Panc1 (cell line): ENCODE measurements at regions not wholly inside any gene's neighbourhood (a gene's known extent, or its start where the extent isn't known, plus 50 kb on each side); places are given as distances from the start of the nearest gene placed in this dataset.

Source experiments
- ATAC-seq: fragments of 200-7000 bp; cut with Tn5 transposase; 2 replicates; pipeline ENCODE4 v1.9.1; 2020; ENCODE audit warnings: mild to moderate bottlenecking, moderate library complexity
- BruUV-seq: library from RNA; stranded (reverse); fragments of 400-500 nt; replicated peaks from 2 replicates; lab custom pipeline; 2021; lab: Mats Ljungman, UMichigan
- CTCF ChIA-PET: fragments of 300-600 bp; sonication (Branson Sonifier 250); formaldehyde crosslinking; loops from one replicate; lab custom pipeline; 2022; ENCODE audit warnings: antibody characterized with exemption; lab: Charles Lee
- POLR2A ChIA-PET: fragments of 300-600 bp; sonication (Branson Sonifier 250); formaldehyde crosslinking; loops from one replicate; lab custom pipeline; 2022; ENCODE audit warnings: antibody characterized with exemption; lab: Charles Lee
- DNase-seq: peaks from one replicate; pipeline ENCODE4 v3.0.0-alpha.2; 2010; ENCODE audit warnings: low read depth, low spot score
- H3K27ac ChIP-seq: 2 replicates; pipeline ENCODE4 v1.5.1; 2011; ENCODE audit warnings: mild to moderate bottlenecking, low read length, inconsistent platforms
- H3K27me3 ChIP-seq: fragments of 200-500 bp; sonication (Bioruptor generic); 2 replicates; pipeline ENCODE4 v1.6.0; 2014; ENCODE audit warnings: low read length, inconsistent platforms; ENCODE audit not compliant: control insufficient read depth, insufficient read depth
- H3K36me3 ChIP-seq: fragments of 200-500 bp; sonication (Bioruptor generic); 2 replicates; pipeline ENCODE4 v1.5.1; 2014; ENCODE audit warnings: inconsistent platforms, mild to moderate bottlenecking, low read length, moderate library complexity; ENCODE audit not compliant: control insufficient read depth, insufficient read depth
- H3K4me1 ChIP-seq: 2 replicates; pipeline ENCODE4 v1.5.1; 2011; ENCODE audit warnings: inconsistent platforms, mild to moderate bottlenecking, low read length, moderate library complexity; ENCODE audit not compliant: control insufficient read depth, insufficient read depth
- H3K4me3 ChIP-seq, 2 experiments: 2 replicates each; pipeline ENCODE4 v1.5.1; 2011 to 2012; ENCODE audit warnings: low read depth in 2 of 2, low read length in 2 of 2, mild to moderate bottlenecking in 2 of 2, inconsistent platforms in 1 of 2, moderate library complexity in 1 of 2
- H3K9me3 ChIP-seq: fragments of 200-500 bp; sonication (Bioruptor generic); 2 replicates; pipeline ENCODE4 v1.5.1; 2014; ENCODE audit warnings: low read depth, mild to moderate bottlenecking, inconsistent platforms, low read length, moderate library complexity; ENCODE audit not compliant: control insufficient read depth, insufficient read depth
- POLR2AphosphoS5 ChIP-seq: IDR thresholded peaks from 2 replicates; pipeline ENCODE4 v1.6.1; 2012; ENCODE audit warnings: mild to moderate bottlenecking, low read depth, low read length, moderate library complexity
- SIN3A ChIP-seq: IDR thresholded peaks from 2 replicates; pipeline ENCODE4 v1.6.1; 2012; ENCODE audit warnings: low read depth, mild to moderate bottlenecking, low read length, moderate library complexity, borderline replicate concordance; ENCODE audit not compliant: insufficient read depth
- TCF7L2 ChIP-seq: IDR thresholded peaks from 2 replicates; pipeline ENCODE4 v1.6.1; 2011; ENCODE audit warnings: mild to moderate bottlenecking, low read depth, low read length, inconsistent platforms
- in situ Hi-C: cut with HindIII; loops from 2 replicates; pipeline ENCODE4 v1.10.0; 2016; ENCODE audit warnings: low sequenced_read_pairs, low pct_unique_long_range_greater_than_20kb
- intact Hi-C: fragments of 100-400 bp; cut with micrococcal nuclease; formaldehyde crosslinking; loops from one replicate; pipeline ENCODE4 v1.10.0; 2022; ENCODE audit not compliant: unreplicated experiment
- TF ChIP-seq, protein P1 (sequence below): fragments of 450-650 bp; IDR thresholded peaks from 2 replicates; pipeline ENCODE4 v1.5.1; 2017; ENCODE audit warnings: mild to moderate bottlenecking
- TF ChIP-seq, protein P2 (sequence below), 2 experiments: IDR thresholded peaks; 2 replicates each; pipeline ENCODE4 v1.6.1; 2011 to 2012; ENCODE audit warnings: low read depth in 2 of 2, control low read depth in 1 of 2, low read length in 1 of 2, mild to moderate bottlenecking in 1 of 2, moderate library complexity in 1 of 2; ENCODE audit not compliant: insufficient read depth in 1 of 2

DNA sequence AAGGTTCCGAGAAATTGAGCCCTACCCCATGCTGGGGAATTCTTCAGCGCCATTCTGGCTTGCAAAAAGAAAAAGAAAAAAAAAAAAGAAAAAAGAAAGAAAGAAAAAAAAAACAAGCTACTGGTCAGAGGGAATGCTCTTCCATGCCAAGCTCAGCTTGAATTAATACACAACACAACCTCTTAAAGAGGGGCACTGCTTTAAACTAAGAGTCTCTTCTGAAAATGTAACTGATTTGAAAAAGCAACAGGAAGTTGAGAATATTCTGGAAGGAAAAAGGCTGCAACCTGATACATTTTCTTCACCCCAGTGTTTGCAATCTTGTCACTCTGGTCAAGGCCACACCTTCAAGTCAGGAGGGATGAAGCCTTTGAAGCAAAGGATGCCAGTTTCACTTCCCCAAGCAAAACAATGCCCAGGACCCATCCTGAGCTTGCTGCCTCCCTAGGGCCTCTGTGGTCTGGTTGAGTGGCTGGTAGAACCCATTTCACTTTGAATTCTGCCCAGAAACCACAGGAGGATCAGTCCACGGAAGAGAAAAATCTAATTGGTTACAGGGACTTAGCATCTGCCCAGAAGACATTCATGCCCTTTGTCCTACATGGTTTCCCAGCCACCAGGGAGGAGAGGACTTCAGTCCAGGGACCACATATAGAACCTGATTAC is 389.7 kb downstream of the SOX9 start:
- intact Hi-C loops (no loop called here), in situ Hi-C loops (no loop called here)
- no TSS peak for BruUV-seq
- ChIA-PET CTCF (interaction anchor here (0.6 kb wide), 1 partner anchor 465 kb away, joined by 3 read pairs; no protein-coding TSS in a partner anchor), POLR2A (interaction anchor here (0.5 to 1.2 kb wide), 2 partner anchors 115 to 391 kb away, joined by 3 read pairs; no protein-coding TSS in a partner anchor)
- Histone ChIP-seq H3K4me1 (peaks cover 83% of the 10 kb centered on the region), H3K27me3 (no peaks in the 10 kb centered on the region), H3K36me3 (no peaks in the 10 kb centered on the region), H3K4me3 (peak overlapping the region; percentile 7 to 21; a peak in 3 of 4 replicates), H3K27ac (peak overlapping the region; percentile 95), H3K9me3 (no peaks in the 10 kb centered on the region)
- DNase-seq (no peak), ATAC-seq (peak; percentile 42)
- TF ChIP-seq POLR2AphosphoS5 (no peak; the same call in 1 of the 2 replicates), TCF7L2 (peak; percentile 83)

DNA sequence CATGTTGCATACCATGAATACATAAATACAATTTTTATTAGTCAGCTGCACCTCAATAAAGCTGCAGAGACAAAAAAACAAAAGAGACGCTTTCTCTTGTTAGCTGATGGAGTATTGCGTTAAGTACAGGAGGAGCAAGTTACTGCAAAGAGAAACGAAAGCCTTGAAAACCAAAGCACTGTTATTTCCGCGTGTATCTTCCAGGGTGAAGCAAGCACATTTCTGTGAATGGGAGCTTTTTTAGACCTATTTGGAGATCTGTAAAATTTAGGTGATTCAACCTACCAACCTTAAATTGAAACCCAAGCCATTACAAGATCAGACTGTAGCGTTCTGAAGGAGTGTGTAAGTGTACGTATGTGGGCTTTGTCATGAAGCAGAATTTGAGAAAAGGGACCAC is 390.4 kb downstream of the SOX9 start:
- no peaks in the 10 kb centered on the region for H3K36me3 ChIP-seq
- in situ Hi-C loops, result no loop called here
- CTCF ChIA-PET, result interaction anchor here (1.8 kb wide), 1 partner anchor 10 kb away, joined by 3 read pairs; no protein-coding TSS in a partner anchor

More for the DNA sequence above, 390.4 kb downstream of the SOX9 start:
- no peaks in the 10 kb centered on the region for H3K27me3 ChIP-seq
- intact Hi-C loops, result no loop called here
- no peak for DNase-seq
- H3K27ac ChIP-seq, result peak overlapping the region; percentile 95
- no TSS peak for BruUV-seq
- peak overlapping the region; percentile 7 to 21; a peak in 3 of 4 replicates for H3K4me3 ChIP-seq
- H3K9me3 ChIP-seq, result no peaks in the 10 kb centered on the region
- peaks cover 89% of the 10 kb centered on the region for H3K4me1 ChIP-seq
- TF ChIP-seq POLR2AphosphoS5 (no peak), SIN3A (no peak), TCF7L2 (no peak)
- TF ChIP-seq, protein P1, sequence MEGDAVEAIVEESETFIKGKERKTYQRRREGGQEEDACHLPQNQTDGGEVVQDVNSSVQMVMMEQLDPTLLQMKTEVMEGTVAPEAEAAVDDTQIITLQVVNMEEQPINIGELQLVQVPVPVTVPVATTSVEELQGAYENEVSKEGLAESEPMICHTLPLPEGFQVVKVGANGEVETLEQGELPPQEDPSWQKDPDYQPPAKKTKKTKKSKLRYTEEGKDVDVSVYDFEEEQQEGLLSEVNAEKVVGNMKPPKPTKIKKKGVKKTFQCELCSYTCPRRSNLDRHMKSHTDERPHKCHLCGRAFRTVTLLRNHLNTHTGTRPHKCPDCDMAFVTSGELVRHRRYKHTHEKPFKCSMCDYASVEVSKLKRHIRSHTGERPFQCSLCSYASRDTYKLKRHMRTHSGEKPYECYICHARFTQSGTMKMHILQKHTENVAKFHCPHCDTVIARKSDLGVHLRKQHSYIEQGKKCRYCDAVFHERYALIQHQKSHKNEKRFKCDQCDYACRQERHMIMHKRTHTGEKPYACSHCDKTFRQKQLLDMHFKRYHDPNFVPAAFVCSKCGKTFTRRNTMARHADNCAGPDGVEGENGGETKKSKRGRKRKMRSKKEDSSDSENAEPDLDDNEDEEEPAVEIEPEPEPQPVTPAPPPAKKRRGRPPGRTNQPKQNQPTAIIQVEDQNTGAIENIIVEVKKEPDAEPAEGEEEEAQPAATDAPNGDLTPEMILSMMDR, result no peak
- TF ChIP-seq, protein P2, sequence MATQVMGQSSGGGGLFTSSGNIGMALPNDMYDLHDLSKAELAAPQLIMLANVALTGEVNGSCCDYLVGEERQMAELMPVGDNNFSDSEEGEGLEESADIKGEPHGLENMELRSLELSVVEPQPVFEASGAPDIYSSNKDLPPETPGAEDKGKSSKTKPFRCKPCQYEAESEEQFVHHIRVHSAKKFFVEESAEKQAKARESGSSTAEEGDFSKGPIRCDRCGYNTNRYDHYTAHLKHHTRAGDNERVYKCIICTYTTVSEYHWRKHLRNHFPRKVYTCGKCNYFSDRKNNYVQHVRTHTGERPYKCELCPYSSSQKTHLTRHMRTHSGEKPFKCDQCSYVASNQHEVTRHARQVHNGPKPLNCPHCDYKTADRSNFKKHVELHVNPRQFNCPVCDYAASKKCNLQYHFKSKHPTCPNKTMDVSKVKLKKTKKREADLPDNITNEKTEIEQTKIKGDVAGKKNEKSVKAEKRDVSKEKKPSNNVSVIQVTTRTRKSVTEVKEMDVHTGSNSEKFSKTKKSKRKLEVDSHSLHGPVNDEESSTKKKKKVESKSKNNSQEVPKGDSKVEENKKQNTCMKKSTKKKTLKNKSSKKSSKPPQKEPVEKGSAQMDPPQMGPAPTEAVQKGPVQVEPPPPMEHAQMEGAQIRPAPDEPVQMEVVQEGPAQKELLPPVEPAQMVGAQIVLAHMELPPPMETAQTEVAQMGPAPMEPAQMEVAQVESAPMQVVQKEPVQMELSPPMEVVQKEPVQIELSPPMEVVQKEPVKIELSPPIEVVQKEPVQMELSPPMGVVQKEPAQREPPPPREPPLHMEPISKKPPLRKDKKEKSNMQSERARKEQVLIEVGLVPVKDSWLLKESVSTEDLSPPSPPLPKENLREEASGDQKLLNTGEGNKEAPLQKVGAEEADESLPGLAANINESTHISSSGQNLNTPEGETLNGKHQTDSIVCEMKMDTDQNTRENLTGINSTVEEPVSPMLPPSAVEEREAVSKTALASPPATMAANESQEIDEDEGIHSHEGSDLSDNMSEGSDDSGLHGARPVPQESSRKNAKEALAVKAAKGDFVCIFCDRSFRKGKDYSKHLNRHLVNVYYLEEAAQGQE (IDR thresholded peaks at IDR 0.05; ENCODE audit: insufficient read depth in 1 of 2, low read depth in 2 of 2, low read length in 1 of 2), result no peak
- ATAC-seq, result 0 out of 2 replicates have a peak, but pooled peaks have one; percentile 7
- POLR2A ChIA-PET, result interaction anchor here (0.5 to 0.6 kb wide), 2 partner anchors 97 to 392 kb away, joined by 3 to 5 read pairs; no protein-coding TSS in a partner anchor
